ENCODE measurements at regions not wholly inside any gene's neighbourhood (a gene's known extent, or its start where the extent isn't known, plus 50 kb on each side); places are given as distances from the start of the nearest gene placed in this dataset.

GRCh38 chr15:46676233-46677206 lies 1040.8 kb upstream of the SEMA6D start:
- no peak for DNase-seq

DNA sequence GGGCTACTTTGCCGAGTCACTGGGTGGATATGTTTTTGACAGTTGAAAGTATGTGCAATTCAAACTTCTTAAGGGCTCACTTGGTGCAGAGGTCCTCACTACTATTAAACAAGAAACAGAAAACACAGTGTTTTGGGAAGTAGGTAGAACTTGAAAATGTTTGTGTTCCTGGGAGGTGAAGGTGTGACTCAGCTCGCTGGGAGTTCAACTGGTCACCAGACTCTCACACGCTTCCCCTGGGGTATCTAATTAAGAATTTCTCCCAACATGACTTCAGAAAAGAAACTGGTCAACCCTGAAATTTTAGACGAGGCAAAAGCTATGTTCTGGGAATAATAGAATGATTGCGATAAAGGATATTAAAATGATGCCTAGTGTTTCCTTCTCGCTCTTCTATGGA lies 1039.8 kb upstream of the SEMA6D start:
- DNase-seq = no peak

DNA sequence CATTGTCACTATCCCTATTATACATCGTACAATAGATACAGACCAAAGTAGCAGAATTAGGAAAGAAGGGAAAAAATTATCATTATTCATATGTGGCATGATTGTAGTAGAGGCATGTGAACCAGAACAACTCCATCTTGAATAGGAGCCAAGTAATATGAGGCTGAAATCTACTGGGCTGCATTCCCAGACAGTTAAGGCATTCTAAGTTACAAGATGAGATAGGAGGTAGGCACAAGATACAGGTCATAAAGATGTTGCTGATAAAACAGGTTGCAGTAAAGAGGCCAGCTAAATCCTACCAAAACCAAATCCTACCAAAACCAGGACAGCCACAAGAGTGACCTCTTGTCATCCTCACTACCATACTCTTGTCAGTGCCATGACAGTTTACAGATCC lies 1035.4 kb upstream of the SEMA6D start:
- DNase-seq = no peak

GRCh38 chr15:46682969-46683791 lies 1034.1 kb upstream of the SEMA6D start:
- DNase-seq = no peak

GRCh38 chr15:46685096-46685495 lies 1032.2 kb upstream of the SEMA6D start:
- no peak for DNase-seq

GRCh38 chr15:46685681-46686080 lies 1031.6 kb upstream of the SEMA6D start:
- no peak for DNase-seq

GRCh38 chr15:46696281-46696680 lies 1021.0 kb upstream of the SEMA6D start:
- DNase-seq = no peak

DNA sequence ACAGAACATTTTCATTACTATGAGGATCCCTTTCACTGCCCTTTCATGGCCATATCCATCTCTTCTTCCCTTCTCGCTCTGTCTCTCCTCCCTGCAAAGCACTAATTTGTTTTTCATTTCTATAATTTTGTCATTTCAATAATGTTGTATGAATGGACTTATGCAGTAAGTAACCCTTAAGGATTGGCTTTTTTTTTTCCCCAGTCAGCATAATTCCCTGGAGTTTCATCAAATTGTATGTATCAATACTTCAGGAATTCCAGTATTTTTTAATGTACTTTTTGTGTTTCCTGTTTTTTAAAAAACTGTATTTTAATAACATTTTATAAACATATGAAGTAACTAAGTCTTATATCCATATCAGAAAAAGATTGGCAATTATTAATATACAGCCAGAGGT lies 1016.0 kb upstream of the SEMA6D start:
- DNase-seq = no peak

- DNase-seq = no peak
These were observed 1015.4 kb upstream of the SEMA6D start for GRCh38 chr15:46701896-46702295.

- no peak for DNase-seq
These were observed 1014.1 kb upstream of the SEMA6D start for GRCh38 chr15:46703020-46703861.

- DNase-seq = no peak
These were observed 1013.3 kb upstream of the SEMA6D start for GRCh38 chr15:46703871-46704637.

GRCh38 chr15:46707452-46707851 lies 1009.9 kb upstream of the SEMA6D start:
- no peak for DNase-seq

DNA sequence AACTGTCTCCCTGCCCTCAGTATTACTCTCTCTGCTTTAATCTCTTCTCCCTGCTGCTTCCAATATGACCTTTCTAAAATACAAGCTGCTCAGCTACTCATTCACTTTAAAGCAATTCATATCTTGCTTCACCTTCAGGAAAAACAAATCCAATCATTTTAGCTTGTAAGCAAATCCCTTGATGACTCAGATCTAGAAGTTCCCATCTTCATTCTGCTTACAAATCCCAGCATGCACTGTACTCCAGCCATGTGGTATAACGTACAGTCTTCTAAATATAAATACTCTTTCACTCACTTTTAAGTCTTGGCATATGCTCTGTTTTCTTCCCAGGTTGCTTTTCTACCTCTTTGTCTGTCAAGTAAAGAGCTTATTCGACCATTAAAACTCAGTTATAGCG lies 1009.1 kb upstream of the SEMA6D start:
- DNase-seq = no peak

DNA sequence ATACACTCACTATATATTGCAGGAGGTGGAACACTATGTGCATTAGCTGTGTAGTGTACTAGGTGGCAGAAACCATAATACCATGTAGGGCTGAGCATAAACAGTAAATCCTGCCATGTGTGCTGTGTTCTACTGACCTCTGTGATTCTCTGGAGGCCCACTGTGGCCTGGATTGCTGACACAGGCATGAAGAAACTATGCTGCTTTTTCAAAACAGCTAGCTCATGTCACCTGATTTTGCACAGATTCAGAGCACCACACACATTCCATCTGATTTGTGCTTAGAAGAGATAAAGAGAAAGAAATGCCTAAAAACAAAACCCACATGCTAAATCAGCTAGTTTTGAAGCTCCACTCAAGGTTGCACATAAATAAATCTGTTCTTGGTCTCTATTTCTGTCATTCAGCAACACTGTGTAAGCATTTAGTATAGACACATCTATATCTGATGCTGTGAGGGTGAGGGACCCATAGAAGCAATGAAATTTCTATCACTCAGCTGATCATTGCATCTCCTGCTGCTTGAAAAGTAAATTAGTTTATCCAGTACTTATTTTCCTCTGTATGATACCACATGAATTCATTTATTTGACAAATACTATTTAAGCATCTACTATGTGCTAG lies 1007.7 kb upstream of the SEMA6D start:
- DNase-seq = no peak

GRCh38 chr15:46710401-46710960 lies 1006.8 kb upstream of the SEMA6D start:
- DNase-seq = no peak

GRCh38 chr15:46713045-46713444 lies 1004.3 kb upstream of the SEMA6D start:
- no peak for DNase-seq

DNA sequence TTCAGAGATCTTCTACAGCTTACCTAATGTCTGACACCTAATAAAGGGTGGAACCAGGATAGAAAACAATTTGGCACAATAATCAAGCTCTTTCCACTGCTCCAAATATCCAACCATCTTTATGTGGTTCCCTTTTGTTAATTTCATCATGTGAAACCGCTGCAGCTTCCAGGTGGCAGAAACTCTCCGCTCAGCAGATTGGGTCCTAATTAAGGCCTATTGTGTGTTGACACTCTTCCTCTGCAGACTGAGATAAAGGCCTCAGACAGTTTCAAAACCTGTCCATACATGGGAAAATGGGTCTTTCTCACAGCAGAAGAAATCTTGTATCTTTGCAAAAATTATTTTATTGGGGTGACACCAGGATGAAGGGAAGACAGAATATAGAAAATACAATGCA lies 1002.4 kb upstream of the SEMA6D start:
- DNase-seq = no peak

GRCh38 chr15:46723308-46723707 lies 994.0 kb upstream of the SEMA6D start:
- no peak for DNase-seq

GRCh38 chr15:46732060-46732459 lies 985.2 kb upstream of the SEMA6D start:
- DNase-seq = no peak

GRCh38 chr15:46735115-46735514 lies 982.2 kb upstream of the SEMA6D start:
- no peak for DNase-seq

- no peak for DNase-seq
These were observed 966.0 kb upstream of the SEMA6D start for GRCh38 chr15:46751303-46751702.

All from CD4-positive, alpha-beta T cell treated with Interleukin-15 for 1 hour (primary cell).